CD4-positive, alpha-beta memory T cell (primary cell): ENCODE measurements at regions not wholly inside any gene's neighbourhood (a gene's known extent, or its start where the extent isn't known, plus 50 kb on each side); places are given as distances from the start of the nearest gene placed in this dataset.

Experiments
- CTCF ChIA-PET: fragments of 350-600 bp; sonication (Branson Sonifier 250); formaldehyde crosslinking; loops from one replicate; lab custom pipeline; 2021; ENCODE audit warnings: inconsistent platforms; ENCODE audit not compliant: partially characterized antibody; lab: Charles Lee
- POLR2A ChIA-PET: fragments of 350-600 bp; sonication (Branson Sonifier 250); formaldehyde crosslinking; loops from one replicate; lab custom pipeline; 2021; ENCODE audit not compliant: partially characterized antibody; lab: Charles Lee
- DNase-seq, 5 donors: peaks; one replicate each; pipeline versions ENCODE4 v3.0.0 to v3.0.0-alpha.2; 2020 to 2022; ENCODE audit warnings: mixed read lengths in 1 of 5
- H3K27ac ChIP-seq: one replicate; pipeline ENCODE4 v1.7.0; 2013; ENCODE audit warnings: low read depth, low read length
- H3K27me3 ChIP-seq: 2 replicates; pipeline ENCODE4 v1.7.0; 2013; ENCODE audit warnings: mild to moderate bottlenecking, low read length, moderate library complexity; ENCODE audit not compliant: insufficient read depth
- H3K36me3 ChIP-seq: 2 replicates; pipeline ENCODE4 v1.7.0; 2013; ENCODE audit warnings: mild to moderate bottlenecking, low read length, moderate library complexity; ENCODE audit not compliant: insufficient read depth
- H3K4me1 ChIP-seq: 2 replicates; pipeline ENCODE4 v1.7.0; 2013; ENCODE audit warnings: mild to moderate bottlenecking, low read length, moderate library complexity; ENCODE audit not compliant: insufficient read depth
- H3K4me3 ChIP-seq, 2 donors: one replicate each; pipeline ENCODE4 v1.7.0; 2013; ENCODE audit warnings: low read length in 2 of 2, mild to moderate bottlenecking in 1 of 2
- H3K9me3 ChIP-seq, 2 donors: one replicate each; pipeline ENCODE4 v1.7.0; 2013; ENCODE audit warnings: low read length in 2 of 2, control low read depth in 1 of 2; ENCODE audit not compliant: control insufficient read depth in 1 of 2
- H3K27ac Mint-ChIP-seq, 7 donors: one replicate each; pipeline ENCODE4 v1.8.0; 2020 to 2021; ENCODE audit warnings: mixed read lengths in 7 of 7, mild to moderate bottlenecking in 6 of 7, inconsistent platforms in 3 of 7, moderate library complexity in 3 of 7
- H3K27me3 Mint-ChIP-seq, 2 donors: one replicate each; pipeline ENCODE4 v1.8.0; 2020 to 2021; ENCODE audit warnings: mixed read lengths in 2 of 2
- H3K36me3 Mint-ChIP-seq, 2 donors: one replicate each; pipeline ENCODE4 v1.8.0; 2020 to 2021; ENCODE audit warnings: mixed read lengths in 2 of 2, inconsistent platforms in 1 of 2, mild to moderate bottlenecking in 1 of 2
- H3K4me1 Mint-ChIP-seq, 4 donors: one replicate each; pipeline ENCODE4 v1.8.0; 2020 to 2021; ENCODE audit warnings: mixed read lengths in 4 of 4, mild to moderate bottlenecking in 1 of 4
- H3K4me3 Mint-ChIP-seq, 8 donors: one replicate each; pipeline ENCODE4 v1.8.0; 2020 to 2021; ENCODE audit warnings: mixed read lengths in 8 of 8, mild to moderate bottlenecking in 7 of 8, moderate library complexity in 6 of 8, inconsistent platforms in 3 of 8
- H3K9me3 Mint-ChIP-seq, 8 donors: one replicate each; pipeline ENCODE4 v1.8.0; 2020 to 2021; ENCODE audit warnings: mixed read lengths in 8 of 8, mild to moderate bottlenecking in 5 of 8, inconsistent platforms in 3 of 8, moderate library complexity in 1 of 8
- intact Hi-C: fragments of 100-400 bp; cut with micrococcal nuclease; formaldehyde crosslinking; loops from one replicate; pipeline ENCODE4 v1.15.1; 2023

DNA sequence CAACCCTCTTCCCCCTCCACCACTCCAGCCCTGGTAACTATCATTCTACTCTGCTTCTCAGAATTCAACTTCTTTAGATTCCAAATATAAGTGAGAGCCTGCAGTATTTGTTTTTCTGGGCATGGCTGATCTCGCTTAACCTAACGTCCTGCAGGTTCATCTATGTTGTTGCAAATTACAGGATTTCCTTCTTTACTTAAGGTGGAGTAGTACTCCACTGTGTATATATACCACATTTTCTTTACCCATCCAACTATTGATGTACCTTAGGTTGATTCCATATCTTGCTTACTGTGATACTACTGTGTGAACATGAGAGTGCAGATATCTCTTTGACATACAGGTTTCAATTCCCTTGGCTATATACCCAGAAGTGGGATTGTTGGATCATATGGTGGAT is 106.3 kb upstream of the ZNF366 start:
- H3K4me3 Mint-ChIP-seq = no peak overlapping the region
- peaks cover 0 to 2% of the 10 kb centered on the region in 2 donors for H3K27me3 Mint-ChIP-seq
- H3K9me3 ChIP-seq = no peaks in the 10 kb centered on the region
- peaks cover 0 to 6% (median 1%) of the 10 kb centered on the region in 4 donors for H3K4me1 Mint-ChIP-seq
- H3K27me3 ChIP-seq = no peaks in the 10 kb centered on the region
- no peak overlapping the region for H3K27ac ChIP-seq
- H3K36me3 ChIP-seq = no peaks in the 10 kb centered on the region
- DNase-seq = no peak
- no peaks in the 10 kb centered on the region for H3K36me3 Mint-ChIP-seq
- H3K4me1 ChIP-seq = no peaks in the 10 kb centered on the region
- no peaks in the 10 kb centered on the region for H3K9me3 Mint-ChIP-seq
- H3K27ac Mint-ChIP-seq = no peak overlapping the region
- intact Hi-C loops = no loop called here
- no peak overlapping the region for H3K4me3 ChIP-seq
- POLR2A ChIA-PET = no interaction called here
- CTCF ChIA-PET = interaction anchor here (6.6 kb wide), 1 partner anchor 205 kb away, joined by 99 read pairs; the partner anchor contains the start of gene TNPO1

DNA sequence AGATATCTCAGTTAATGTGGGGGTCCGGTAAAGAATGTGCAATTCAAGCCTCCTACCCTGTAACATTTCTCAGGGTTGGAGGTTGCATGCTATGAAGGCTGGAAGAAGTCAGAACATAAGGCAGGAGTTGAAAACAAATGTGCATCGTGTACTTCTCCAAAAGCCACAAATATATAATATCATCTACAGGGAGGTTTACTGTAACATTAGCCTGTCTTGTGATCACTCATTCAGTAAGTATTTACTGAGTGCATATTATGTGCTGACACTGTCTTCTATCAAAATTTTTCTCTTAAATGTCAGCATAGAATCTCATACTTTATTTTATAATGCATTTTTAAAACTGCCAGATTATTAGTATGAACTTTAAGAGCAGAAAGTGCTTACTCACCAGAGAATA is 105.6 kb upstream of the ZNF366 start:
- intact Hi-C loops = no loop called here
- no peak overlapping the region for H3K27ac Mint-ChIP-seq
- CTCF ChIA-PET = interaction anchor here (4.0 to 6.6 kb wide), 2 partner anchors 10 to 206 kb away, joined by 14 to 99 read pairs; partner anchors contain the start of gene TNPO1

DNA sequence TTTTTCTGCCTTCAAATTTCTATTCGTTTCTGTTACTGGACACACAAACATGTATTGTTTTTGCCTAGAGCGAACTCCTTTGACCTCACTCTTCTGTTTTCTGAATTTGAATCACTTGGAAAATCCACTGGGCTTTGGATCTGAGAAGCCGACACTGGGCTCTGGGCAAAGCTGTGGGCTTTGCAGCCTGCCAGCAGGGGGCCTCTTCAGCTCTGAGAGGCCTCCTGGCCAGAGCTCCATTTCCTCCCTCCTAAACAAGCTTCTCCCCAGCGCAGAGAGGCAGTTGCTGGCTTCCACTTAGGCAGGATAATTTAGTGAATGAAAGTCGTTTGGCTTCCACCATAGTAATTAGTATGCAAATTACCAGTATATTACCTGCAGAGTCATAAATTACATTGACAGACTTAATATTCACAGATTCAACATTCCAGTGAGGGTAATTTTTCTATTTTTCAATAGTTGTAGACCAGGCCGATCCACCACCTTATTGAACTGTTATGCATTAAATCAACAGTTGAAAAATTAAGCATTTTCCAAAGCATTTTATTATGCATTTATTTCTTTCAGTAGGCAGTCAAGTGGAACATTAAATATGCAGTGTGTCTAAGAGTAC is 104.0 kb upstream of the ZNF366 start:
- Mint-ChIP-seq H3K4me1 (peaks cover 0 to 6% (median 1%) of the 10 kb centered on the region in 4 donors), H3K27ac (no peak overlapping the region), H3K4me3 (peak overlapping the region in 1 of 8 donors; percentile 29), H3K36me3 (no peaks in the 10 kb centered on the region), H3K27me3 (peaks cover 4% of the 10 kb centered on the region in 2 donors), H3K9me3 (no peaks in the 10 kb centered on the region)
- no peaks in the 10 kb centered on the region for H3K9me3 ChIP-seq
- no peaks in the 10 kb centered on the region for H3K36me3 ChIP-seq
- DNase-seq = peak in 4 of 5 donors; percentile 16 to 24 (median 22)
- no peaks in the 10 kb centered on the region for H3K4me1 ChIP-seq
- ChIA-PET POLR2A (interaction anchor here (0.7 kb wide), 1 partner anchor 237 kb away, joined by 3 read pairs; no protein-coding TSS in a partner anchor), CTCF (interaction anchor here (0.8 to 6.6 kb wide), 12 partner anchors 8 to 590 kb away, joined by 3 to 99 read pairs (median 6); partner anchors contain the start of gene TNPO1)
- no peaks in the 10 kb centered on the region for H3K27me3 ChIP-seq
- H3K4me3 ChIP-seq = no peak overlapping the region
- intact Hi-C loops = no loop called here
- no peak overlapping the region for H3K27ac ChIP-seq

More for the DNA sequence above, 105.6 kb upstream of the ZNF366 start:
- no peak overlapping the region for H3K4me3 ChIP-seq
- H3K27ac ChIP-seq = no peak overlapping the region
- Mint-ChIP-seq H3K9me3 (no peaks in the 10 kb centered on the region), H3K4me1 (peaks cover 0 to 6% (median 1%) of the 10 kb centered on the region in 4 donors), H3K27me3 (peaks cover 0 to 2% of the 10 kb centered on the region in 2 donors), H3K4me3 (no peak overlapping the region), H3K36me3 (no peaks in the 10 kb centered on the region)
- DNase-seq = no peak
- H3K4me1 ChIP-seq = no peaks in the 10 kb centered on the region
- no peaks in the 10 kb centered on the region for H3K27me3 ChIP-seq
- no peaks in the 10 kb centered on the region for H3K36me3 ChIP-seq
- POLR2A ChIA-PET = no interaction called here
- no peaks in the 10 kb centered on the region for H3K9me3 ChIP-seq

DNA sequence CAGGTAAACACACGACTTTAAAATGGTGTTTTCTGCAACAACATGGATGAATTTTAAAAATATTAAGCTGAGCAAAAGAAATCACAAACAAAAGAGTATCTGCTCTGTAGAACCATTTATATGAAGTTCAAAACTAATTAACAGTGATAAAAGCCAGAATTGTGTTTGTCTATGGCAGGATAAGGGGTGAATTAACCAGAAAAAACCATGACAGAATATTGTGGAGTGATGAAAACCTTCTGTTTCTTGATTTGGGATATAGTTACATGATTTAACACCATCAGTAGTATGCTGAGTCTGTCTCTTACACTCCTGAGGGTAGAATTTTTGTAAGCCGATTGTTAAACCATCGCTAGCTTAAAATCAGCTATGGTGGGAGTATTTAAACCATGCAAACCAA is 101.7 kb upstream of the ZNF366 start:
- ChIA-PET POLR2A (interaction anchor here (1.6 kb wide), 1 partner anchor 208 kb away, joined by 3 read pairs; the partner anchor contains the start of gene TNPO1), CTCF (interaction anchor here (1.5 to 6.6 kb wide), 4 partner anchors 9 to 227 kb away, joined by 3 to 99 read pairs (median 8); partner anchors contain the start of gene TNPO1)
- Histone ChIP-seq H3K4me3 (no peak overlapping the region), H3K36me3 (no peaks in the 10 kb centered on the region), H3K27ac (no peak overlapping the region), H3K27me3 (no peaks in the 10 kb centered on the region), H3K4me1 (no peaks in the 10 kb centered on the region), H3K9me3 (no peaks in the 10 kb centered on the region)
- H3K27me3 Mint-ChIP-seq = peaks cover 6% of the 10 kb centered on the region in 2 donors
- peaks cover 0 to 6% (median 1%) of the 10 kb centered on the region in 4 donors for H3K4me1 Mint-ChIP-seq
- H3K36me3 Mint-ChIP-seq = no peaks in the 10 kb centered on the region
- intact Hi-C loops = no loop called here
- DNase-seq = no peak
- no peak overlapping the region for H3K4me3 Mint-ChIP-seq
- H3K9me3 Mint-ChIP-seq = no peaks in the 10 kb centered on the region
- H3K27ac Mint-ChIP-seq = no peak overlapping the region

DNA sequence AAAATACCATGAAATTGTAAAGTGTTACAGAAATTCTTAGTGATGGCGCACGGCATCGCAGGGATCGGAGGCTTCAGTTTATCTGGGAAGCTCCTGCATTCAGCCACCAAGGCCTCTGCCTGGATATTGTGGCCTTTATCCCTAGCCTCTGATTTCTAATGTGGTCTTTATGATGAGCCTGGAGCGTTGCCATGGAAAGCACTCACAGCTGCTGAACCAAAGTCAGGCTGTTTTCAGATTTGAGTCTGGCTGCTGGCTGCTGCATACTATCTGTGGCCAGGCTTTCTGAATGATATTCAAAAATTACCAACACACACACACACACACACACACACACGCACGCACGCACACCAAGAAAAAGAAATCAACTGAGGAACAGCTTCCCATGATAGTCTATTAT is 101.1 kb upstream of the ZNF366 start:
- Histone ChIP-seq H3K27me3 (no peaks in the 10 kb centered on the region), H3K36me3 (no peaks in the 10 kb centered on the region), H3K4me1 (no peaks in the 10 kb centered on the region), H3K27ac (no peak overlapping the region), H3K4me3 (no peak overlapping the region), H3K9me3 (no peaks in the 10 kb centered on the region)
- Mint-ChIP-seq H3K4me1 (peaks cover 0 to 6% (median 1%) of the 10 kb centered on the region in 4 donors), H3K27ac (no peak overlapping the region), H3K9me3 (no peaks in the 10 kb centered on the region), H3K27me3 (peaks cover 6% of the 10 kb centered on the region in 2 donors), H3K4me3 (no peak overlapping the region), H3K36me3 (no peaks in the 10 kb centered on the region)
- ChIA-PET POLR2A (interaction anchor here (1.1 kb wide), 1 partner anchor 22 kb away, joined by 3 read pairs; no protein-coding TSS in a partner anchor), CTCF (interaction anchor here (1.5 to 6.6 kb wide), 2 partner anchors 211 to 228 kb away, joined by 3 to 99 read pairs; partner anchors contain the start of gene TNPO1)
- no peak for DNase-seq
- intact Hi-C loops = no loop called here

DNA sequence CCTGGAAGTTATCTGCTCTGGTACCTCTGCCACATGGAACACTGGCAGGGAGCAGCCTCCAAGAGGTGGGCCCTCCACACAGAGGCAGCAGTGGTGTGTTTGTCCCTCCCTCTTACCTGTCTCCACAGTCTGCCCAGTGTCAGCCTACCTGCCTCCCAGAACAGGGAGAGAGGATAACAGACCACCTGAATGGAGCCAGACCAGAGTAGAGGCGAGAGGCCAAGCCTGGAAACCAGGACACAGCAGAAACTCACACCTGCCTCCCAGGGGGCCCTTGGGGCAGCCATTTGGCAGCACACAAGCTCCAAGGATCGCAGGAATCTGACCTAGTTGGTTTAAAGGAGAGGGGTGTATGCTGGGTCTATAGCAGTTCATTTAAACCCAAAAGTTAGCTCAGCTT is 100.2 kb upstream of the ZNF366 start:
- Histone ChIP-seq H3K27me3 (no peaks in the 10 kb centered on the region), H3K27ac (no peak overlapping the region), H3K4me1 (no peaks in the 10 kb centered on the region), H3K4me3 (no peak overlapping the region), H3K9me3 (no peaks in the 10 kb centered on the region), H3K36me3 (no peaks in the 10 kb centered on the region)
- ChIA-PET CTCF (interaction anchor here (6.6 kb wide), 1 partner anchor 212 kb away, joined by 99 read pairs; the partner anchor contains the start of gene TNPO1), POLR2A (interaction anchor here (1.1 kb wide), 1 partner anchor 22 kb away, joined by 3 read pairs; no protein-coding TSS in a partner anchor)
- no peak overlapping the region for H3K27ac Mint-ChIP-seq
- intact Hi-C loops = no loop called here
- no peaks in the 10 kb centered on the region for H3K9me3 Mint-ChIP-seq
- H3K36me3 Mint-ChIP-seq = no peaks in the 10 kb centered on the region
- DNase-seq = no peak
- no peak overlapping the region for H3K4me3 Mint-ChIP-seq
- H3K4me1 Mint-ChIP-seq = peaks cover 0 to 6% (median 1%) of the 10 kb centered on the region in 4 donors
- H3K27me3 Mint-ChIP-seq = peaks cover 6% of the 10 kb centered on the region in 2 donors

DNA sequence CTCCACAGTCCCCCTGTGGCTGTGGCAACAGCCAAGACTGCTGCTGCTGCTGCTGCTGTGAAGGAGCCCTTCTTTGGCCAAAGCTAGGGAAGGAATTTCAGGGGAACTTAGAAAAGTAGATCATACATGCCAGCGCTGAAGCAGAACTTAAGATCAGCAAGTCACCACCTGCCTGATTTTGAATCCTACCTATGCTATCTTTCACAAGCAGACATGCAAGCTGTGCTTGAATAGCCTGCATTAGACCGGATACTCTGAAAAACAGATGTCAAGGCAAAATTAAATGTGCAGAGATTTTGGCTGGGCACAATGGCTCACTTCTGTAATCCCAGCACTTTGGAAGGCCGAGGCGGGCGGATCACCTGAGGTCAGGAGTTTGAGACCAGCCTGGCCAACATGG is 99.3 kb upstream of the ZNF366 start:
- Mint-ChIP-seq H3K27ac (no peak overlapping the region), H3K9me3 (no peaks in the 10 kb centered on the region), H3K36me3 (no peaks in the 10 kb centered on the region), H3K27me3 (peaks cover 6% of the 10 kb centered on the region in 2 donors), H3K4me3 (no peak overlapping the region), H3K4me1 (peaks cover 0 to 6% (median 1%) of the 10 kb centered on the region in 4 donors)
- H3K27ac ChIP-seq = no peak overlapping the region
- no peaks in the 10 kb centered on the region for H3K36me3 ChIP-seq
- no peaks in the 10 kb centered on the region for H3K9me3 ChIP-seq
- H3K4me1 ChIP-seq = no peaks in the 10 kb centered on the region
- CTCF ChIA-PET = no interaction called here
- no peak overlapping the region for H3K4me3 ChIP-seq
- H3K27me3 ChIP-seq = no peaks in the 10 kb centered on the region
- intact Hi-C loops = no loop called here
- POLR2A ChIA-PET = no interaction called here
- no peak for DNase-seq
